ENCODE measurements at regions not wholly inside any gene's neighbourhood (a gene's known extent, or its start where the extent isn't known, plus 50 kb on each side); places are given as distances from the start of the nearest gene placed in this dataset.

DNA sequence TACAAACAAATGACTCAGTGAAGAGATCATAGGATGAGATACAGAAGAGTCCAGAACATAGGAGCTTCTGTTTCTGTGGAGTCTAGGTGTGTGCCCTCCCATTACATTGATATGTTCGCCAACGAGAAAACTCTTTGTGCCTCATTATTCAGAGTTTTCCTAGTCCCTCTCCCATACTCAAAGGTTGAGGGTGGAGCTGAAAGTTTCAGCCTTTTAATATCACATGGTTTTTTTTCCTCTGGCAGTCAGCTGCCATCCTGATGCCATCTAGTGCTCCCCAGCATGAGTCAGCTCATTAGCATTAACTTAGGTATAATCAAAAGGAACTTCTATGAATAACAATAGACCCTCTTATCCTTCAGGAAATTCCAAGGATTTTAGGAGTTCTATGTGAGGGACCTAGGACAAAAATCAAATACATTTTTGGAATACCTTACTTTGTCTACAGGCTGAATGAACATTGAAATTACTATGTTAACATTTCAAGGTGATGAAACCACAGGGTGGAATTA, 559.6 kb upstream of the AMOT start:
- TF ChIP-seq, protein P1, sequence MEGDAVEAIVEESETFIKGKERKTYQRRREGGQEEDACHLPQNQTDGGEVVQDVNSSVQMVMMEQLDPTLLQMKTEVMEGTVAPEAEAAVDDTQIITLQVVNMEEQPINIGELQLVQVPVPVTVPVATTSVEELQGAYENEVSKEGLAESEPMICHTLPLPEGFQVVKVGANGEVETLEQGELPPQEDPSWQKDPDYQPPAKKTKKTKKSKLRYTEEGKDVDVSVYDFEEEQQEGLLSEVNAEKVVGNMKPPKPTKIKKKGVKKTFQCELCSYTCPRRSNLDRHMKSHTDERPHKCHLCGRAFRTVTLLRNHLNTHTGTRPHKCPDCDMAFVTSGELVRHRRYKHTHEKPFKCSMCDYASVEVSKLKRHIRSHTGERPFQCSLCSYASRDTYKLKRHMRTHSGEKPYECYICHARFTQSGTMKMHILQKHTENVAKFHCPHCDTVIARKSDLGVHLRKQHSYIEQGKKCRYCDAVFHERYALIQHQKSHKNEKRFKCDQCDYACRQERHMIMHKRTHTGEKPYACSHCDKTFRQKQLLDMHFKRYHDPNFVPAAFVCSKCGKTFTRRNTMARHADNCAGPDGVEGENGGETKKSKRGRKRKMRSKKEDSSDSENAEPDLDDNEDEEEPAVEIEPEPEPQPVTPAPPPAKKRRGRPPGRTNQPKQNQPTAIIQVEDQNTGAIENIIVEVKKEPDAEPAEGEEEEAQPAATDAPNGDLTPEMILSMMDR (IDR thresholded peaks at IDR 0.05 in 8 of 11, conservative IDR thresholded peaks at IDR 0.05 in 3 of 11) = no peak
- no peak for TF ChIP-seq POLR2AphosphoS5 (IDR thresholded peaks at IDR 0.05)
